CD4-positive, alpha-beta T cell (primary cell): ENCODE measurements at regions not wholly inside any gene's neighbourhood (a gene's known extent, or its start where the extent isn't known, plus 50 kb on each side); places are given as distances from the start of the nearest gene placed in this dataset.

ENCODE experiments used
- ATAC-seq: fragments of 200-7000 bp; cut with Tn5 transposase; one replicate; pipeline ENCODE4 v1.10.0; 2022; ENCODE audit warnings: mild to moderate bottlenecking; ENCODE audit not compliant: poor library complexity
- CTCF ChIA-PET: fragments of 350-600 bp; sonication (Branson Sonifier 250); formaldehyde crosslinking; loops from one replicate; lab custom pipeline; 2021; ENCODE audit warnings: antibody characterized with exemption, inconsistent platforms; lab: Charles Lee
- POLR2A ChIA-PET: fragments of 350-600 bp; sonication (Branson Sonifier 250); formaldehyde crosslinking; loops from one replicate; lab custom pipeline; 2021; ENCODE audit warnings: antibody characterized with exemption, inconsistent platforms; lab: Charles Lee
- DNase-seq, 14 experiments: peaks; one replicate each; pipeline ENCODE4 v3.0.0-alpha.2; 2013 to 2020; ENCODE audit warnings: mixed read lengths in 2 of 14
- H3K27ac ChIP-seq, 2 donors: one replicate each; pipeline versions ENCODE4 v1.5.1 to v1.7.0; 2013; ENCODE audit warnings: low read length in 2 of 2, low read depth in 1 of 2, mild to moderate bottlenecking in 1 of 2
- H3K27me3 ChIP-seq, 2 experiments: 1 replicate in 1 of 2; 2 replicates in 1 of 2; pipeline versions ENCODE4 v1.6.1 to v1.7.0; 2013; ENCODE audit warnings: low read length in 2 of 2, control low read depth in 1 of 2, mild to moderate bottlenecking in 1 of 2, moderate library complexity in 1 of 2; ENCODE audit not compliant: insufficient read depth in 2 of 2, control insufficient read depth in 1 of 2
- H3K36me3 ChIP-seq: one replicate; pipeline ENCODE4 v1.6.1; 2013; ENCODE audit warnings: low read length, control low read depth; ENCODE audit not compliant: insufficient read depth
- H3K4me1 ChIP-seq: one replicate; pipeline ENCODE4 v1.6.1; 2013; ENCODE audit warnings: low read length, control low read depth; ENCODE audit not compliant: insufficient read depth
- H3K4me3 ChIP-seq: one replicate; pipeline ENCODE4 v1.5.1; 2013; ENCODE audit warnings: mild to moderate bottlenecking, low read length, moderate library complexity
- H3K9me3 ChIP-seq, 2 experiments: 1 replicate in 1 of 2; 2 replicates in 1 of 2; pipeline versions ENCODE4 v1.6.1 to v1.7.0; 2013; ENCODE audit warnings: low read length in 2 of 2, mild to moderate bottlenecking in 2 of 2, control low read depth in 1 of 2, moderate library complexity in 1 of 2; ENCODE audit not compliant: control insufficient read depth in 1 of 2, insufficient read depth in 1 of 2
- H3K27ac Mint-ChIP-seq: one replicate; pipeline ENCODE4 v1.8.0; 2020; ENCODE audit warnings: mixed read lengths
- H3K27me3 Mint-ChIP-seq: one replicate; pipeline ENCODE4 v1.8.0; 2021; ENCODE audit warnings: mixed read lengths
- H3K36me3 Mint-ChIP-seq: one replicate; pipeline ENCODE4 v1.8.0; 2021; ENCODE audit warnings: low read depth, mixed read lengths
- H3K4me1 Mint-ChIP-seq: one replicate; pipeline ENCODE4 v1.8.0; 2021; ENCODE audit warnings: low read depth, mixed read lengths
- H3K4me3 Mint-ChIP-seq: one replicate; pipeline ENCODE4 v1.8.0; 2020; ENCODE audit warnings: mild to moderate bottlenecking, mixed read lengths
- H3K9me3 Mint-ChIP-seq: one replicate; pipeline ENCODE4 v1.8.0; 2020; ENCODE audit warnings: mixed read lengths
- intact Hi-C, 2 experiments: fragments of 100-400 bp; cut with DNase I in 1 of 2; cut with micrococcal nuclease in 1 of 2; formaldehyde crosslinking; loops; one replicate each; pipeline versions ENCODE4 v1.15.1 to v1.9.0; 2023 to 2025; cut with DNase I, micrococcal nuclease
- TF ChIP-seq, protein P1 (sequence below): fragments of 200-600 bp; IDR thresholded peaks from one replicate; pipeline ENCODE4 v1.8.0; 2022; ENCODE audit warnings: antibody characterized with exemption, mild to moderate bottlenecking

DNA sequence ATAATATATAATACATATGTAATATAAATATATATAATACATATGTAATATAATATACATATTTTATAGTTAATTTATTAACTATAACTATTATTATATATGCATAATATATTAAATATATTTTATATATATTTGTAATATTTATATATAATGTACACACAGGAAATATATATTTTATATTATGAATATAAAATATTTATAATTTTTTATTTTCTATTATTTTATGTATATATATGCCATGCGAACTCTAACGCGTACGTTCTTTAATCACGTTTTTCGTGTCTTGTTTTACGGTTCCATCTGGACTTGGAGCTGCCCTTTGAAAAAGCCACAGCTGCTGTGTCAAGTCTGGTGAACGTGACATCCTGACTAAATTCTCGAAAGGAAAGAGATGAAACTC lies 332.1 kb downstream of the ASMT start:
- no peaks in the 10 kb centered on the region for H3K27me3 Mint-ChIP-seq
- H3K36me3 Mint-ChIP-seq, result no peaks in the 10 kb centered on the region
- H3K27ac Mint-ChIP-seq, result no peak overlapping the region
- intact Hi-C loops, result no loop called here
- TF ChIP-seq, protein P1, sequence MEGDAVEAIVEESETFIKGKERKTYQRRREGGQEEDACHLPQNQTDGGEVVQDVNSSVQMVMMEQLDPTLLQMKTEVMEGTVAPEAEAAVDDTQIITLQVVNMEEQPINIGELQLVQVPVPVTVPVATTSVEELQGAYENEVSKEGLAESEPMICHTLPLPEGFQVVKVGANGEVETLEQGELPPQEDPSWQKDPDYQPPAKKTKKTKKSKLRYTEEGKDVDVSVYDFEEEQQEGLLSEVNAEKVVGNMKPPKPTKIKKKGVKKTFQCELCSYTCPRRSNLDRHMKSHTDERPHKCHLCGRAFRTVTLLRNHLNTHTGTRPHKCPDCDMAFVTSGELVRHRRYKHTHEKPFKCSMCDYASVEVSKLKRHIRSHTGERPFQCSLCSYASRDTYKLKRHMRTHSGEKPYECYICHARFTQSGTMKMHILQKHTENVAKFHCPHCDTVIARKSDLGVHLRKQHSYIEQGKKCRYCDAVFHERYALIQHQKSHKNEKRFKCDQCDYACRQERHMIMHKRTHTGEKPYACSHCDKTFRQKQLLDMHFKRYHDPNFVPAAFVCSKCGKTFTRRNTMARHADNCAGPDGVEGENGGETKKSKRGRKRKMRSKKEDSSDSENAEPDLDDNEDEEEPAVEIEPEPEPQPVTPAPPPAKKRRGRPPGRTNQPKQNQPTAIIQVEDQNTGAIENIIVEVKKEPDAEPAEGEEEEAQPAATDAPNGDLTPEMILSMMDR, result no peak
- H3K9me3 ChIP-seq, result peaks cover 0 to 5% of the 10 kb centered on the region in 2 experiments
- no peak overlapping the region for H3K4me3 Mint-ChIP-seq
- no peak overlapping the region for H3K27ac ChIP-seq
- CTCF ChIA-PET, result no interaction called here
- no peak overlapping the region for H3K4me3 ChIP-seq
- H3K4me1 Mint-ChIP-seq, result no peaks in the 10 kb centered on the region
- H3K9me3 Mint-ChIP-seq, result no peaks in the 10 kb centered on the region
- ATAC-seq, result no peak
- no peak for DNase-seq
- H3K36me3 ChIP-seq, result no peaks in the 10 kb centered on the region
- no peaks in the 10 kb centered on the region for H3K27me3 ChIP-seq
- POLR2A ChIA-PET, result no interaction called here
- H3K4me1 ChIP-seq, result no peaks in the 10 kb centered on the region
